ENCODE measurements at regions not wholly inside any gene's neighbourhood (a gene's known extent, or its start where the extent isn't known, plus 50 kb on each side); places are given as distances from the start of the nearest gene placed in this dataset.
"Not testable (repeated sequence)": the region's sequence is repeated elsewhere in the genome, so short reads cannot be mapped to it uniquely, and the experiment has no call there.

DNA sequence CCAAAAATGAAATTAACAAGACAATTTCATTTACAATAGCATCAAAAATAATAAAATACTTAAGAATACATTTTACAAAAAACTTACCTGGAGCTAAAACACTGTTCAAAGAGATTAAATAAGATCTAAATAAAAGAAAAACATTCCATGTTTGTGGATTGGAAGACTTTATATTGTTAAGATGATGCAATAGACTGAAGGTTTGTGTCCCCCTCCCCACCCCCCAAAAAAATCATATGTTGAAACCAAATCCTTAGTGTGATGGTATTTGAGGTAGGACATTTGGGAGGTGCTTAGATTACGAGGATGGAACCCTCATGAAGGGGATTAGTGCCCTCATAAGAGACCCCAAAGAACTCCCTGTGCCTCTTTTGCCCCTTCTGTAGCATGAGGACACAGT is 117.6 kb downstream of the ZNF467 start:
- no peak overlapping the region for H3K4me3 ChIP-seq (replicated peaks; ENCODE audit: low read depth, low read length)
- no peak for DNase-seq (ENCODE audit: low read depth)
- TF ChIP-seq, protein P1, sequence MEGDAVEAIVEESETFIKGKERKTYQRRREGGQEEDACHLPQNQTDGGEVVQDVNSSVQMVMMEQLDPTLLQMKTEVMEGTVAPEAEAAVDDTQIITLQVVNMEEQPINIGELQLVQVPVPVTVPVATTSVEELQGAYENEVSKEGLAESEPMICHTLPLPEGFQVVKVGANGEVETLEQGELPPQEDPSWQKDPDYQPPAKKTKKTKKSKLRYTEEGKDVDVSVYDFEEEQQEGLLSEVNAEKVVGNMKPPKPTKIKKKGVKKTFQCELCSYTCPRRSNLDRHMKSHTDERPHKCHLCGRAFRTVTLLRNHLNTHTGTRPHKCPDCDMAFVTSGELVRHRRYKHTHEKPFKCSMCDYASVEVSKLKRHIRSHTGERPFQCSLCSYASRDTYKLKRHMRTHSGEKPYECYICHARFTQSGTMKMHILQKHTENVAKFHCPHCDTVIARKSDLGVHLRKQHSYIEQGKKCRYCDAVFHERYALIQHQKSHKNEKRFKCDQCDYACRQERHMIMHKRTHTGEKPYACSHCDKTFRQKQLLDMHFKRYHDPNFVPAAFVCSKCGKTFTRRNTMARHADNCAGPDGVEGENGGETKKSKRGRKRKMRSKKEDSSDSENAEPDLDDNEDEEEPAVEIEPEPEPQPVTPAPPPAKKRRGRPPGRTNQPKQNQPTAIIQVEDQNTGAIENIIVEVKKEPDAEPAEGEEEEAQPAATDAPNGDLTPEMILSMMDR (IDR thresholded peaks at IDR 0.05; ENCODE audit: low read length, missing control alignments): no peak

DNA sequence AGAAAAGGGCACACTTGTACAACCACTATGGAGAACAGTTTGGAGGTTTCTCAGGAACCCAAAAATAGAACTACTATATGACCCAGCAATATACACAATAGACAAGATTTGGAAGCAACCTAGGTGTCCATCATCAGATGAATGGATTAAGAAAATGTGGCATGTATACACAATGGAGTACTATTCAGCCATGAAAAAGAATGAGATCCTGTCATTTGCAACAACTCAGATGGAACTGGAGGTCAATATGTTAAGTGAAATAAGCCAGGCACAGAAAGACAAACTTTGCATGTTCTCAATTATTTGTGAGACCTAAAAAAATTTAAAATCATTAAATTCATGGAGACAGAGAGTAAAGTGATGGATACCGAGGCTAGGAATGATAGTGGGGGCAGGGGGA is 118.8 kb downstream of the ZNF467 start:
- TF ChIP-seq, protein P1 (IDR thresholded peaks at IDR 0.05; ENCODE audit: low read length, missing control alignments): no peak
- DNase-seq (ENCODE audit: low read depth): no peak
- no peak overlapping the region for H3K4me3 ChIP-seq (replicated peaks; ENCODE audit: low read depth, low read length)

GRCh38 chr7:149650190-149650589 is 123.2 kb downstream of the ZNF467 start:
- not testable (repeated sequence) for H3K4me3 ChIP-seq (replicated peaks; ENCODE audit: low read depth, low read length); DNase-seq (ENCODE audit: low read depth)

- no peak overlapping the region for H3K4me3 ChIP-seq (replicated peaks; ENCODE audit: low read depth, low read length)
- TF ChIP-seq, protein P1 (IDR thresholded peaks at IDR 0.05; ENCODE audit: low read length, missing control alignments): no peak
- no peak for DNase-seq (ENCODE audit: low read depth)
Measured at GRCh38 chr7:149644754-149645153, 128.6 kb downstream of the ZNF467 start.

GRCh38 chr7:149642589-149642988 is 130.8 kb downstream of the ZNF467 start:
- DNase-seq (ENCODE audit: low read depth): no peak
- TF ChIP-seq, protein P1 (IDR thresholded peaks at IDR 0.05; ENCODE audit: low read length, missing control alignments): no peak
- H3K4me3 ChIP-seq (replicated peaks; ENCODE audit: low read depth, low read length): no peak overlapping the region

DNA sequence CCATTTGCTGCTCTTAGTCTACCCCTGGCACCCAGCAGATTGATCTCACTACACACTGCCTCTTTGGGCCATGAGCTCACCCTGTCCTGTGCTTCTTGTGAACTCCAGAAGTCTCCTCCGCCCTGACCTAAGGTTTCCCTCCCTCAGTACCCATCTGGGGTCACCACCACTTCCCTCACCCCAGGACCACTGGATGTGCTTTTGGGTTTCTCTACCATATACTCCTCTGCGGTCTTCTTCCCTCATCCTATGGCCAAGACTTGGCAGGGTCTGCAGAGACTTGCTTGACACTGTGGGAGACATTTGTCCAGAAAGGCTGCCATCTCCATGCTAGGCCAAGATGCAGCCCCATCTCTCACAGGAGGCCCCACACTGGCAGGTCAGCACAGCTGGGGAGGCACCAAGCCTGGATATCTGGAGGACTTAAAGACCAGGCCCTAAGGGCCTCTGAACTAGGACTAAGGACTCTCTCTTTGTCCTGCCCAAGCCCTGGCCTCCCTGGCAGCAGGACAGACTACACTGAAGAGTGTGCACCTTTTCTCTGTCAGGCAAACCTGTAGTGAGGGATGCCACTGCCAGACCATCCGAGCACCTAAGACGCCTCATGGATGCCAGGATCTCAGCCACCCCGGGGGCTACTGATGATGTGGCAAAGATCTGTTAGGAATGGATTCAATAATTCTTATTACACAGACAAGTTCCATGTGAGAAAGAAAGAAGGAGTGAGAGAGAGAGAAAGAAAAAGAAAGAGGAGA is 134.6 kb downstream of the ZNF467 start:
- DNase-seq (ENCODE audit: low read depth): no peak
- TF ChIP-seq, protein P1 (IDR thresholded peaks at IDR 0.05; ENCODE audit: low read length, missing control alignments): no peak
- no peak overlapping the region for H3K4me3 ChIP-seq (replicated peaks; ENCODE audit: low read depth, low read length)

DNA sequence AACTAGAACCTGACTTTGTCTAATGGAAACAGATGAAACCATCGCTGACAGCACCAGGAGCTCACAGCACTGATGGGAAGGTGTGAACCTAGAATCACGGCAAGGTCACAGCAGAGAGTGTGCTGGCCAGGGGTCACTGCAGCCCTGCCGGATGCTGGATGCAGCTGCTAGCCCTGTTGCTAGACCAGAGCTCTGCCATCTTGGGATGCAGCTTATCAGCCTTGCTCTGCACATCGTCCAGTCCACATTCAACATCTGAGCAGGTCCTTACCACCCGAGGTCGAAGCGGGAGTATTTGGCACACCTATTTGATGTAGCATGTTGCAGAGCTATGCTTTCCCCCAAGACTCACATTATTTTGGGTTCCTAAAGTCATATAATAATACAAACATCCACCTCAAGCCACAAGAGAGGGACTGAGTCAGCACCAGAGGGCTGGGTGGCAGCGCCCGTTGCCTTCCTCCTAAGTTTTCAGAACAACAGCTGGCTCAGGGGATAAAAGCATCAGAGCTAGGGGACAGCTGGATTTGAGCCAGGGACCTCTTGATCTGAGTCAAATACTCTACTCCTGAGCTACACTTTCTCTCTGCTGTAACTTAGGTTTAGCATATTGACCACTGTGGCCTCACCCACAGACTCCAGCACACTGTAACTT is 135.3 kb downstream of the ZNF467 start:
- no peak for DNase-seq (ENCODE audit: low read depth)
- no peak overlapping the region for H3K4me3 ChIP-seq (replicated peaks; ENCODE audit: low read depth, low read length)

More for the DNA sequence above, 135.3 kb downstream of the ZNF467 start:
- TF ChIP-seq, protein P1 (IDR thresholded peaks at IDR 0.05; ENCODE audit: low read length, missing control alignments): no peak

All from fibroblast of pulmonary artery (primary cell).